HUDEP-2 (cell line): ENCODE measurements at regions not wholly inside any gene's neighbourhood (a gene's known extent, or its start where the extent isn't known, plus 50 kb on each side); places are given as distances from the start of the nearest gene placed in this dataset.

ENCODE experiments used
- DNase-seq, 76 experiments: peaks; one replicate each; lab custom pipeline; 2025; ENCODE audit not compliant: unreplicated experiment in 76 of 76; lab: John Stamatoyannopoulos, UW

DNA sequence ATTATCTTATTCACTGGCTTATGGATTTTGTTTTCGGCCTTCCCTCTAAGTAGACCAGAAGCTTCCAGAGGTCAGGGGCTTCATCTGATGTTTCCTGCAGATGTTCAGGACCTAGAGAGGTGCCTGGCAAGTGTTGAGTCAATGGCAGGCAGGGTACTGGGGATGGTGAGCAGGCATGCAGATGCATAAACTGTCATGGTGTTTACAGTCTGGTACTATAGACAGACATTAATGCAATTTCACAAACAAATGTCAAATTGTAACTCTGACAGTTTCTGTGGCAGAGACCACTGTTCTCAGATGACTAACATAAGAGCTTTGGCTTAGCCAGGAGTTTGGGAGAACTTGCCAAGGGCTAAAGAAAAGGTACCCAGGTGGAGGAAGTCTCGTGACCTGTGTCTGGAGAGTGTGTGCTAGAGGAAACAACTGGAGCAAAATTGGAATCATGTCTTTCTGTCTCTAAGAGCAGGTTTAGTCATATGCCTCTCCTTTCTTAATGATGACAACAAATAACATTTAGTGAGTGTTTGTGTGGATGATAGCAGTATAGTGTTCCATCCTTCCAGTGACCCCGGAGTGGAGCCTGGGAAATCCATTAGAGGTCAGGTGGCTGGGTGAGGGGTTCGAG is 53.7 kb upstream of the TRAK1 start:
- no peak for DNase-seq

DNA sequence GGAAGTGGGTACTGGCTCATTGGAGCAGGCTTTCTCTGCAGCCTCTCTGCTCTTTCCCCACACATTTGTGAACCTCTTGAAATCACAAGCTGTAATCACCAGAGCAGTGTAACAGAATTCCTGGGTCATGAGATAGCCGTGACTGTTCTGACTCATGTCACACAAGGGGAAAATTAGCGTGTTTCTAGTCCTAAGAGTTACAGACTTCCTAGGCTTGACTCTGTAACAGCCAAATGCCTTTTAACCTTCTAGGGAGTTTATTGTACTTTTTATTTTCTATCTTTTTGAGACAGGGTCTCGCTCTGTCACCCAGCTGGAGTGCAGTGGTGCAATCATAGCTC is 54.7 kb upstream of the TRAK1 start:
- peak in 4 of 76 experiments; percentile 9 to 31 (median 25) for DNase-seq

DNA sequence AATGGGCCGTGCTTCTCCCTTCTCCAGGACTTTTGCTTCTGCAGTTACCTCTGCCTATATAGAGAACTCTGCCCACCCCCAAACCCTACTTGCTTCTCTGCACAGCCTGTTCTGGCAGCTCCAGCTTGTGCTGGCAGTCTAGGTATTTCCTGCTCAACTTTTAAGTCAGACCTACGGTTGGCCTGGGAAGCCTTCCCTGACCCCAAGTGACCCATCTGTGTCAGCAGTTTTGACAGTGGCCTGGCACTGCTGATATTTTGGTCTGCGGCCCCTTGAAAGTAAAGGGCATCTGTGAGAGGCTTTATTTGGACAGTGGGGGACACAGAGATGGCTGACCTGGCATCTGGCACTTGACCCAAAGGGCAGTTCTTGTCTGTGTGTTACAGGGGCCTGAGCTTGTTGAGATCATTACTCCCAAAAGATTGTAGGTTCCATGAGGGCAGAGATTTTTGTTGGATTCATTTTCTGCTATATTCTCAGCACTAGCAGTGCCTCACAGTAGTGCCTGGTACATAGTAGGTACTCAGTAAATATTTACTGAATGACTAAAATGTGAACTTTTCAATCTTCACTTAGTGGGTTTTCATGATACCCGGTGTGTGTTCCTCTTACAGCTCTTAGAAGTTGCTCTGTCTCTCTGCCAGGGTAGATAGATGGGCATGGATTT is 55.2 kb upstream of the TRAK1 start:
- no peak for DNase-seq

DNA sequence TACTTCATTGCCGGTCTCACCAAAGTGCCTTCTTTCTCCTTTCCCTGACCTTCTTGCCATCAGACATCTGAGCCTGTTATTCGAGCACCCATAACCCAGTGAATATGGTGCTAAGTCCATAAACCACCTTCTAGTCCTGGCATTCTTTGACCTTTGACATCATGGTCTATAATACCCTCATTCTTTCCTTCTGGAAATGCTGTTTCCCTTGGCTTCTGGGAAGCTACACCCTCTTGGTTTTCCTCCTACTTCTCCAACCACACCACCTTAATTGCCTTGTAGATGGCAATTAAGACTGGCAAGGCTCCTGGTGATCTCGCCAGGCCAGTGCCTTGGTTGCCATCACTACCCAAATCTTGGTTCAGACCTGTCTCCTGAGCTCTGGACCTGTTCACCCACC is 56.1 kb upstream of the TRAK1 start:
- DNase-seq = no peak

DNA sequence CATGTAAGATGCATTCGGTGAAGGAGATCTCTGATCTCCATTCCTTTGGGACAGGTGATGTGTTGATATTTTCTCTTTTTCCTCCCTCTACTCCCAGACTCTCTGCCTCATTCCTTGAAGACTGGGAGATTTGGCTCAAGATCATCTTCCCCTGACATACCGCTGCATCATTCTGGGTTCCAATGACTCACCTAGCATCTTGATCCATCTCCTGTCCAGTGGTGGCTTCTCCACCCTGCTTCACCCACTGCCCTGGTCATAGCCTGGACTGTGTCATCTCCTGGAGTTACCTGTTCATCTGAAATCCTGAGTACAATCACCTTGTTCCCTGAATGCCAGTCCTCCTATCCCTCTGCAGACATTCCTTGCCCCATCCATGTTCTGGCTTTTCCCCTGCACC is 57.4 kb upstream of the TRAK1 start:
- no peak for DNase-seq

GRCh38 chr3:42032693-42033349 is 58.3 kb upstream of the TRAK1 start:
- no peak for DNase-seq

- no peak for DNase-seq
Measured at GRCh38 chr3:42031808-42032480, 59.2 kb upstream of the TRAK1 start.

DNA sequence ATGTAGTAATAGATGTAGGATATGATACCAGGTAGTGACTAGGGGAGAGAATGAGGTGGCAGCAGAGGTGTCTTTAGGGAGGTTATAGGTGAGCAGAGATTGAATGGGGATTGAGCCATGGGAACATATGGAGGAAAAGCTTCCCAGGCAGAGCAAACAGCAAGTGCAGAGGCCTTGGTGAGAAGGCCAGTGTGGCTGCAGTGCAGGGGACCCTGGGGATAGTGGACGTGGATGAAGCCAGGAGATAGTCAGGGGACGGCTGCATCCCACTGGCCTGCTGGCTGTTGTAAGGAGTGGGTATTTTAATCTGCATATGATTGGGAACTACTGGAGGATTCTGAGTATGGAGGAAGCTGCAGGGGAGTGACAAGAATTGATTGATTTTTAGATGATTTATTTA is 62.7 kb upstream of the TRAK1 start:
- no peak for DNase-seq

DNA sequence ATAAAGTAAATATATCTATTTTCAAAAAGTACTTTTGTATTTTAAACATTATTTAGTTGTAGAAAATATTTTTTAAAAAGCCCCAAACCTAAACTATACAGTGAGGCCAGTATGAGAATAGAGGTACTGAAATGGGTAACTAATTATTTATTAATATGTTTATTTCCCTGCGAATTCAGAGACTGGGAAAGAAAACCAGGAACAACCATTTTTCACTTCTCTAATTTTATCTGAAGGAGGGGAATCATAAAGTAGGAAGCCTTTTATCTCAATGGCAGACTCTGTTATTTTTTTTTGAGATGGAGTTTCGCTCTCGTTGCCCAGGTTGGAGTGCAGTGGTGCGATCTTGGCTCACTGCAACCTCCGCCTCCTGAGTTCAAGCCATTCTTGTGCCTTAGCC is 63.6 kb upstream of the TRAK1 start:
- DNase-seq = no peak

- peak in 54 of 76 experiments; percentile 5 to 83 (median 37) for DNase-seq
Measured at GRCh38 chr3:42025370-42026138, 63.7 kb upstream of the ULK4 start.

GRCh38 chr3:42024591-42025351 is 62.9 kb upstream of the ULK4 start:
- DNase-seq = no peak

GRCh38 chr3:42023380-42023779 is 61.5 kb upstream of the ULK4 start:
- no peak for DNase-seq

- DNase-seq = no peak
Measured at GRCh38 chr3:42022355-42022754, 60.5 kb upstream of the ULK4 start.

GRCh38 chr3:42020684-42021307 is 58.9 kb upstream of the ULK4 start:
- DNase-seq = no peak

DNA sequence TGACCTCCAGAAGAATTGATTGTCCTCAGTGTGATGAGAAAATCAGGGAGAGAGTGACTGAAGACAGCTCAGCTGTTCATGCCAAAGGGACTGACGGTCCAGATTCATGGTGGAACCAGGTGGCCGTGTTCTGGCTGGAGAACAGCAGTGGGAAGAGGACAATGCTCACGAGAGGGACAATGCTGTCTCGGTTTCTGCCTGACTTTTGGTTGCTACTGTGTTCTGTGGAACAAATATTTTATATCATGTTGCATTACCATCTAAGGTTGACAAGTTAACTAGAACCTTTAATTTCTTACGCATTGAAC is 58.0 kb upstream of the ULK4 start:
- DNase-seq = no peak

GRCh38 chr3:42019144-42019952 is 57.4 kb upstream of the ULK4 start:
- DNase-seq = peak in 4 of 76 experiments; percentile 4 to 24 (median 9)

DNA sequence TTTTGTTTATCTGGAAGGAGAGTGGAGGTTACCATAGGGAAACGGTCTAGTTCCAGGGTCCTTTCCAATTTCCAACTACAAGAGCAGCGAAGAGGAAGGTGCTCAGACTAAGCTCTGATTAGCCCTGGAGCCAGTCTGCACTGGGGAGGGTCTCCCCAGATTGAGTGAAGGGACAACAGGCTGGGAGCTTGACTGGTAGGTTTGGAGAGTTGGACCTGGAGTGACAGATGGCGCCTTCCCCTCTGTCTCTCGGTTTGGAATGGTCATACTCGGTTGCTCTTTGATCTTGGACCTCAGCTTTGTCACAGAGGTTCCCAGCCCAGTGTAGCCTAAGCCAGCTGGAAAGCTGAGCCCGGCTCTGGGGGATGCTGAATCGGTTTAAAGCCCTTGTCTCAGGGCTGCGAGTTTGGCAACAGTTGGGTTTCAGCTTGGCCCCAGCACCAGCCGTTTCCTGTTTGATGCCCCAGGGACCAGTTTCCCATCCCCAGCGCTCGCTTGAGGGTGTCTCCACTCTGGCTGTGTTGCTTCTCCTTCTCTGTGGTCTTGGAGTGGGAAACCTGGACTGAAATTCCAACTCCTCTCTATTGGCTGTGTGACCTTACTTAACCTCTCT is 53.1 kb upstream of the ULK4 start:
- DNase-seq = no peak

- DNase-seq = peak in 6 of 76 experiments; percentile 8 to 35 (median 17)
Measured at GRCh38 chr3:42014458-42014920, 52.6 kb upstream of the ULK4 start.
